ENCODE measurements at regions not wholly inside any gene's neighbourhood (a gene's known extent, or its start where the extent isn't known, plus 50 kb on each side); places are given as distances from the start of the nearest gene placed in this dataset.
A peak's percentile ranks its signal among the peaks of the same experiment; 100 is the strongest.

GRCh38 chr1:82515650-82516049 lies 714.9 kb downstream of the ADGRL2 start:
- Histone ChIP-seq H3K4me3 (ENCODE audit: severe bottlenecking) (no peak overlapping the region), H3K27ac (ENCODE audit: poor library complexity, severe bottlenecking) (no peak overlapping the region), H3K36me3 (ENCODE audit: low read depth) (no peaks in the 10 kb centered on the region), H3K9me3 (ENCODE audit: severe bottlenecking) (no peaks in the 10 kb centered on the region), H3K27me3 (ENCODE audit: insufficient read depth, poor library complexity, severe bottlenecking) (no peaks in the 10 kb centered on the region), H3K4me1 (ENCODE audit: insufficient read depth, poor library complexity, severe bottlenecking) (peaks cover 4% of the 10 kb centered on the region)
- TF ChIP-seq, protein P1, sequence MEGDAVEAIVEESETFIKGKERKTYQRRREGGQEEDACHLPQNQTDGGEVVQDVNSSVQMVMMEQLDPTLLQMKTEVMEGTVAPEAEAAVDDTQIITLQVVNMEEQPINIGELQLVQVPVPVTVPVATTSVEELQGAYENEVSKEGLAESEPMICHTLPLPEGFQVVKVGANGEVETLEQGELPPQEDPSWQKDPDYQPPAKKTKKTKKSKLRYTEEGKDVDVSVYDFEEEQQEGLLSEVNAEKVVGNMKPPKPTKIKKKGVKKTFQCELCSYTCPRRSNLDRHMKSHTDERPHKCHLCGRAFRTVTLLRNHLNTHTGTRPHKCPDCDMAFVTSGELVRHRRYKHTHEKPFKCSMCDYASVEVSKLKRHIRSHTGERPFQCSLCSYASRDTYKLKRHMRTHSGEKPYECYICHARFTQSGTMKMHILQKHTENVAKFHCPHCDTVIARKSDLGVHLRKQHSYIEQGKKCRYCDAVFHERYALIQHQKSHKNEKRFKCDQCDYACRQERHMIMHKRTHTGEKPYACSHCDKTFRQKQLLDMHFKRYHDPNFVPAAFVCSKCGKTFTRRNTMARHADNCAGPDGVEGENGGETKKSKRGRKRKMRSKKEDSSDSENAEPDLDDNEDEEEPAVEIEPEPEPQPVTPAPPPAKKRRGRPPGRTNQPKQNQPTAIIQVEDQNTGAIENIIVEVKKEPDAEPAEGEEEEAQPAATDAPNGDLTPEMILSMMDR (IDR thresholded peaks at IDR 0.05; ENCODE audit: poor library complexity, severe bottlenecking): no peak
- DNase-seq (ENCODE audit: low spot score): no peak
- ATAC-seq (ENCODE audit: low read depth): no peak

- no peaks in the 10 kb centered on the region for H3K9me3 ChIP-seq (ENCODE audit: severe bottlenecking)
- ATAC-seq (ENCODE audit: low read depth): no peak
- no peaks in the 10 kb centered on the region for H3K27me3 ChIP-seq (ENCODE audit: insufficient read depth, poor library complexity, severe bottlenecking)
- H3K36me3 ChIP-seq (ENCODE audit: low read depth): no peaks in the 10 kb centered on the region
- H3K4me1 ChIP-seq (ENCODE audit: insufficient read depth, poor library complexity, severe bottlenecking): peaks cover 4% of the 10 kb centered on the region
- no peak overlapping the region for H3K4me3 ChIP-seq (ENCODE audit: severe bottlenecking)
- TF ChIP-seq, protein P1 (IDR thresholded peaks at IDR 0.05; ENCODE audit: poor library complexity, severe bottlenecking): no peak
- H3K27ac ChIP-seq (ENCODE audit: poor library complexity, severe bottlenecking): no peak overlapping the region
- no peak for DNase-seq (ENCODE audit: low spot score)
Observed at GRCh38 chr1:82511441-82511840, 710.7 kb downstream of the ADGRL2 start.

- Histone ChIP-seq H3K27me3 (ENCODE audit: insufficient read depth, poor library complexity, severe bottlenecking) (no peaks in the 10 kb centered on the region), H3K4me3 (ENCODE audit: severe bottlenecking) (no peak overlapping the region), H3K27ac (ENCODE audit: poor library complexity, severe bottlenecking) (no peak overlapping the region), H3K9me3 (ENCODE audit: severe bottlenecking) (no peaks in the 10 kb centered on the region), H3K36me3 (ENCODE audit: low read depth) (no peaks in the 10 kb centered on the region), H3K4me1 (ENCODE audit: insufficient read depth, poor library complexity, severe bottlenecking) (peaks cover under 1% of the 10 kb centered on the region)
- TF ChIP-seq, protein P1 (IDR thresholded peaks at IDR 0.05; ENCODE audit: poor library complexity, severe bottlenecking): no peak
- DNase-seq (ENCODE audit: low spot score) (no peak), ATAC-seq (ENCODE audit: low read depth) (no peak)
Observed at GRCh38 chr1:82510431-82510830, 709.7 kb downstream of the ADGRL2 start.

DNA sequence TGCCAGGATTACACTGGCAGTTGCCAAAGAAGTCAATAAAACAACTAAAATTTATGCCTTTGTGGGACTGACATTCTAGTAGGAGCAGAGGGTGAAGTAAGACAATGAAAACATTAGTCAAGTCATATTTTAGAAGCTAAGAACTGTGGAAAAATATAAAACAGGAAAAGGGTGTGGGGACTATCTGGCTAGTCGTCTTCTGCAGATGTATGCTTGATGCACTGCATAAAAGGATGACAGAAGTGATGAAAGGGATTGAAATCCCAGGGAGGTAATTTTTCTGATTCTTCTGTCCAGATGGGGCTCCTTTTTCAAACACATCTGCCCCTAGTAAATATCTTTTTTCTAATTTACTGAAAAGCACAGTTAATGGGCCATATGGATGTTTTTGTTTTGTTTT lies 706.3 kb downstream of the ADGRL2 start:
- no peak for ATAC-seq (ENCODE audit: low read depth)
- H3K27me3 ChIP-seq (ENCODE audit: insufficient read depth, poor library complexity, severe bottlenecking): no peaks in the 10 kb centered on the region
- TF ChIP-seq, protein P1 (IDR thresholded peaks at IDR 0.05; ENCODE audit: poor library complexity, severe bottlenecking): no peak

DNA sequence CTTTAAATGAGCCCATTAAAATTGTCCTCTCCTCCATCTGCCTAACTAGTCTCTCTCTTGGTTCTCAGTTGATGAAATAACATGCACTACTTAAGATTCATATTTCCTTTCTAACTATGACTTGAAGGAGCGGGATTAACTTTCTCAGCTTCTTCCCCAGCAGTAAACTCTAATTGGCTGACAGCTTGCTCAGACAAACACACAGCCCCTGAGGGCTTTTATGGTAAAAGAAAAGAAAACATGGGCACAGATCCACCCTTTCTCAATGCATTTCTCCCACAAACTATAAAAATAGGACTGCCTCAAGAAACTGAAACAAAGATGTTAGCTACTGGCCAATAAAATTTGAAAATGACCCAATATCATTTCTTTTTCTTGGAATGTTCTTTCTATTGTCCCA lies 703.1 kb downstream of the ADGRL2 start:
- ATAC-seq (ENCODE audit: low read depth) (peak; percentile 71), DNase-seq (ENCODE audit: low spot score) (no peak)
- no peaks in the 10 kb centered on the region for H3K36me3 ChIP-seq (ENCODE audit: low read depth)
- TF ChIP-seq, protein P1 (IDR thresholded peaks at IDR 0.05; ENCODE audit: poor library complexity, severe bottlenecking): no peak
- no peak overlapping the region for H3K4me3 ChIP-seq (ENCODE audit: severe bottlenecking)
- H3K9me3 ChIP-seq (ENCODE audit: severe bottlenecking): no peaks in the 10 kb centered on the region
- peaks cover 7% of the 10 kb centered on the region for H3K4me1 ChIP-seq (ENCODE audit: insufficient read depth, poor library complexity, severe bottlenecking)
- no peak overlapping the region for H3K27ac ChIP-seq (ENCODE audit: poor library complexity, severe bottlenecking)
- H3K27me3 ChIP-seq (ENCODE audit: insufficient read depth, poor library complexity, severe bottlenecking): no peaks in the 10 kb centered on the region

More for the DNA sequence above, 706.3 kb downstream of the ADGRL2 start:
- Histone ChIP-seq H3K36me3 (ENCODE audit: low read depth) (no peaks in the 10 kb centered on the region), H3K27ac (ENCODE audit: poor library complexity, severe bottlenecking) (no peak overlapping the region), H3K4me3 (ENCODE audit: severe bottlenecking) (no peak overlapping the region), H3K9me3 (ENCODE audit: severe bottlenecking) (no peaks in the 10 kb centered on the region), H3K4me1 (ENCODE audit: insufficient read depth, poor library complexity, severe bottlenecking) (peaks cover 7% of the 10 kb centered on the region)
- DNase-seq (ENCODE audit: low spot score): no peak
